H1 (cell line): ENCODE measurements at regions not wholly inside any gene's neighbourhood (a gene's known extent, or its start where the extent isn't known, plus 50 kb on each side); places are given as distances from the start of the nearest gene placed in this dataset.

Source experiments
- CTCF ChIA-PET: fragments of 300-600 bp; sonication (Branson Sonifier 250); formaldehyde crosslinking; loops from one replicate; lab custom pipeline; 2021; ENCODE audit not compliant: partially characterized antibody; lab: Charles Lee
- POLR2A ChIA-PET: fragments of 300-600 bp; sonication (Branson Sonifier 250); formaldehyde crosslinking; loops from one replicate; lab custom pipeline; 2021; ENCODE audit warnings: inconsistent platforms; ENCODE audit not compliant: partially characterized antibody; lab: Charles Lee
- DNase-seq, 2 experiments: peaks; one replicate each; pipeline versions ENCODE4 v3.0.0 to v3.0.0-alpha.2; 2010 to 2022; ENCODE audit warnings: low spot score in 2 of 2, low read depth in 1 of 2, mixed read lengths in 1 of 2
- FAIRE-seq: peaks from 2 replicates; lab custom pipeline; 2011; peaks lifted over from hg19 to GRCh38; lab: Jason Lieb, UNC
- H2AFZ ChIP-seq: 2 replicates; pipeline ENCODE4 v1.8.1; 2012; ENCODE audit warnings: low read length, inconsistent platforms
- H2AK5ac ChIP-seq: 2 replicates; pipeline ENCODE4 v1.6.1; 2013; ENCODE audit warnings: low read depth, low read length
- H2BK120ac ChIP-seq: replicated peaks from 2 replicates; pipeline ENCODE3; 2013; ENCODE audit warnings: low read depth, low read length, inconsistent platforms
- H2BK12ac ChIP-seq: 2 replicates; pipeline ENCODE4 v1.6.1; 2013; ENCODE audit warnings: low read depth, low read length
- H2BK15ac ChIP-seq: 2 replicates; pipeline ENCODE4 v1.6.1; 2013; ENCODE audit warnings: low read length
- H2BK20ac ChIP-seq: 2 replicates; pipeline ENCODE4 v1.6.1; 2013; ENCODE audit warnings: low read length
- H2BK5ac ChIP-seq: 2 replicates; pipeline ENCODE4 v1.6.1; 2013; ENCODE audit warnings: low read depth, low read length
- H3K14ac ChIP-seq: 2 replicates; pipeline ENCODE4 v1.6.1; 2013; ENCODE audit warnings: inconsistent platforms; ENCODE audit not compliant: insufficient read length
- H3K18ac ChIP-seq: 2 replicates; pipeline ENCODE4 v1.6.1; 2013; ENCODE audit warnings: low read length; ENCODE audit errors: extremely low read depth
- H3K23ac ChIP-seq: 2 replicates; pipeline ENCODE4 v1.6.1; 2013; ENCODE audit warnings: inconsistent platforms; ENCODE audit not compliant: insufficient read length
- H3K23me2 ChIP-seq: 2 replicates; pipeline ENCODE4 v1.6.1; 2013; ENCODE audit warnings: low read depth, low read length
- H3K27ac ChIP-seq: 2 replicates; pipeline ENCODE4 v1.6.1; 2011; ENCODE audit warnings: low read depth, low read length, inconsistent platforms
- H3K27me3 ChIP-seq, 4 experiments: replicated peaks in 1 of 4; 1 replicate in 1 of 4; 2 replicates in 3 of 4; pipeline versions ENCODE4 v1.6.1 to v1.8.1; 2011 to 2013; ENCODE audit warnings: low read length in 3 of 4, mild to moderate bottlenecking in 3 of 4, inconsistent platforms in 2 of 4, mixed read lengths in 2 of 4, moderate library complexity in 1 of 4; ENCODE audit not compliant: control insufficient read depth in 3 of 4, insufficient read depth in 3 of 4; ENCODE audit errors: extremely low read depth in 1 of 4
- H3K36me3 ChIP-seq, 4 experiments: 2 replicates each; pipeline versions ENCODE4 v1.6.1 to v1.8.1; 2011 to 2013; ENCODE audit warnings: mild to moderate bottlenecking in 4 of 4, low read length in 3 of 4, moderate library complexity in 2 of 4, control low read depth in 1 of 4, inconsistent platforms in 1 of 4; ENCODE audit not compliant: insufficient read depth in 4 of 4, control insufficient read depth in 2 of 4
- H3K4ac ChIP-seq: replicated peaks from 2 replicates; pipeline ENCODE3; 2013; ENCODE audit warnings: low read length, low read depth, mixed read lengths, inconsistent platforms; ENCODE audit not compliant: insufficient read length
- H3K4me1 ChIP-seq, 4 experiments: replicated peaks in 1 of 4; 1 replicate in 1 of 4; 2 replicates in 3 of 4; pipeline versions ENCODE4 v1.6.1 to v1.8.1; 2011 to 2013; ENCODE audit warnings: low read length in 3 of 4, inconsistent platforms in 2 of 4, mixed read lengths in 1 of 4; ENCODE audit not compliant: insufficient read depth in 4 of 4, control insufficient read depth in 3 of 4
- H3K4me2 ChIP-seq, 2 experiments: 2 replicates each; pipeline versions ENCODE4 v1.6.1 to v1.8.1; 2011 to 2013; ENCODE audit warnings: low read depth in 2 of 2, low read length in 2 of 2, control low read depth in 1 of 2, inconsistent platforms in 1 of 2, mild to moderate bottlenecking in 1 of 2; ENCODE audit not compliant: insufficient read depth in 1 of 2
- H3K4me3 ChIP-seq, 4 experiments: fragments of 200-600, 300-600 bp in 1 of 4; sonication (generic), shearing (Covaris generic), sonication (Bioruptor Twin) in 1 of 4; 2 replicates each; pipeline versions ENCODE4 v1.5.1 to v1.8.1; 2011 to 2016; ENCODE audit warnings: low read length in 4 of 4, low read depth in 3 of 4, control low read depth in 2 of 4, inconsistent platforms in 2 of 4, mild to moderate bottlenecking in 2 of 4, mixed read lengths in 1 of 4, moderate library complexity in 1 of 4; ENCODE audit not compliant: insufficient read depth in 2 of 4; ENCODE audit errors: extremely low read depth in 1 of 4
- H3K56ac ChIP-seq: replicated peaks from 2 replicates; pipeline ENCODE3; 2013; ENCODE audit warnings: low read depth, mild to moderate bottlenecking, mixed read lengths, low read length, inconsistent platforms; ENCODE audit not compliant: insufficient read length
- H3K79me1 ChIP-seq: 2 replicates; pipeline ENCODE4 v1.6.1; 2013; ENCODE audit warnings: low read depth, low read length, control low read depth
- H3K79me2 ChIP-seq, 2 experiments: 2 replicates each; pipeline versions ENCODE4 v1.6.1 to v1.8.1; 2012 to 2013; ENCODE audit warnings: low read length in 2 of 2, mild to moderate bottlenecking in 2 of 2, inconsistent platforms in 1 of 2; ENCODE audit not compliant: insufficient read depth in 2 of 2, control insufficient read depth in 1 of 2
- H3K9ac ChIP-seq, 4 experiments: replicated peaks in 1 of 4; 1 replicate in 1 of 4; 2 replicates in 3 of 4; pipeline versions ENCODE4 v1.6.1 to v1.8.1; 2011 to 2013; ENCODE audit warnings: low read depth in 3 of 4, low read length in 3 of 4, control low read depth in 2 of 4, mild to moderate bottlenecking in 2 of 4, moderate library complexity in 2 of 4, inconsistent platforms in 1 of 4; ENCODE audit errors: extremely low read depth in 1 of 4
- H3K9me3 ChIP-seq, 2 experiments: 2 replicates each; pipeline versions ENCODE4 v1.6.1 to v1.8.1; 2012 to 2013; ENCODE audit warnings: mild to moderate bottlenecking in 2 of 2, moderate library complexity in 2 of 2, control low read depth in 1 of 2, inconsistent platforms in 1 of 2, low read depth in 1 of 2, low read length in 1 of 2, mixed read lengths in 1 of 2; ENCODE audit not compliant: insufficient read depth in 2 of 2
- H4K20me1 ChIP-seq, 2 experiments: replicated peaks in 1 of 2; 2 replicates each; pipeline versions ENCODE3 to v1.8.1; 2011 to 2013; ENCODE audit warnings: inconsistent platforms in 2 of 2, low read length in 2 of 2, mild to moderate bottlenecking in 1 of 2; ENCODE audit not compliant: insufficient read depth in 2 of 2, control insufficient read depth in 1 of 2
- H4K5ac ChIP-seq: 2 replicates; pipeline ENCODE4 v1.6.1; 2013; ENCODE audit warnings: low read length, low read depth, mixed read lengths, inconsistent platforms; ENCODE audit not compliant: insufficient read length
- H4K8ac ChIP-seq: 2 replicates; pipeline ENCODE4 v1.8.0; 2013; ENCODE audit warnings: mild to moderate bottlenecking, moderate library complexity, low read length, inconsistent platforms; ENCODE audit not compliant: insufficient read depth; ENCODE audit errors: extremely low read depth
- H4K91ac ChIP-seq: replicated peaks from 2 replicates; pipeline ENCODE3; 2013; ENCODE audit warnings: low read length, mixed read lengths, inconsistent platforms; ENCODE audit not compliant: insufficient read length
- CBX5 ChIP-seq: fragments of 300-800, 300-1000 bp; sonication (generic); IDR thresholded peaks from 2 replicates; pipeline ENCODE4 v1.7.1; 2016; ENCODE audit warnings: antibody characterized with exemption, low read length, low read depth
- CBX8 ChIP-seq: fragments of 300-800, 300-1000 bp; sonication (generic); IDR thresholded peaks from 2 replicates; pipeline ENCODE4 v1.7.1; 2016; ENCODE audit warnings: low read depth, low read length, borderline replicate concordance
- KDM1A ChIP-seq: fragments of 200-600, 300-600 bp; sonication (generic); IDR thresholded peaks from 2 replicates; pipeline ENCODE4 v1.7.1; 2016; ENCODE audit warnings: mild to moderate bottlenecking, low read length, borderline replicate concordance
- RXRA ChIP-seq: IDR thresholded peaks from 2 replicates; pipeline ENCODE4 v1.6.1; 2011; ENCODE audit warnings: low read depth, mild to moderate bottlenecking, low read length, moderate library complexity; ENCODE audit not compliant: insufficient read depth
- SUZ12 ChIP-seq: fragments of 200-600 bp; sonication (generic); IDR thresholded peaks from 2 replicates; pipeline ENCODE4 v1.6.1; 2012; ENCODE audit warnings: mild to moderate bottlenecking, inconsistent platforms, low read length, moderate library complexity, mixed read lengths
- WGBS, 2 experiments: shearing (Covaris generic) in 1 of 2; methylation state at CpG; one replicate each; pipeline versions ENCODE4 v1.1.6 to v1.1.7; 2013 to 2015; ENCODE audit warnings: low lambda C conversion rate in 2 of 2, mixed read lengths in 2 of 2, inconsistent platforms in 1 of 2, low coverage in 1 of 2, missing lambda C conversion rate in 1 of 2; ENCODE audit not compliant: insufficient replicate concordance in 2 of 2, insufficient coverage in 1 of 2, insufficient read length in 1 of 2; ENCODE audit errors: extremely low coverage in 1 of 2, missing lambda C conversion rate in 1 of 2; 5-methylcytosine and 5-hydroxymethylcytosine counted together

- no peak for FAIRE-seq
- Histone ChIP-seq H3K79me1 (no peaks in the 10 kb centered on the region), H4K5ac (no peak overlapping the region), H3K14ac (no peak overlapping the region), H3K23me2 (no peaks in the 10 kb centered on the region), H2AK5ac (no peak overlapping the region), H2BK5ac (no peak overlapping the region), H3K9ac (no peak overlapping the region), H3K36me3 (no peaks in the 10 kb centered on the region), H3K9me3 (no peaks in the 10 kb centered on the region), H4K8ac (no peak overlapping the region), H4K20me1 (no peaks in the 10 kb centered on the region), H2BK20ac (no peak overlapping the region), H3K18ac (no peak overlapping the region), H3K23ac (no peak overlapping the region), H3K79me2 (no peaks in the 10 kb centered on the region), H3K4me1 (no peaks in the 10 kb centered on the region), H3K4ac (no peak overlapping the region), H2AFZ (no peak overlapping the region), H2BK12ac (no peak overlapping the region), H2BK120ac (no peak overlapping the region), H3K27ac (no peak overlapping the region), H3K4me3 (no peak overlapping the region), H3K27me3 (no peaks in the 10 kb centered on the region), H3K4me2 (no peak overlapping the region), H4K91ac (no peak overlapping the region), H3K56ac (no peak overlapping the region)
- DNase-seq: no peak
- POLR2A ChIA-PET: no interaction called here
- WGBS, 2 experiments: 86% methylated on average over 1 of the region's 1 CpG; no CpG with 5 or more reads in 1 of the 2 experiments
- CTCF ChIA-PET: no interaction called here
- TF ChIP-seq CBX8 (no peak), SUZ12 (no peak), RXRA (no peak), CBX5 (no peak), KDM1A (no peak)
- TF ChIP-seq, all 59 proteins: peak for 0
- no peak overlapping the region for H2BK15ac ChIP-seq
Measured at GRCh38 chr13:90752070-90752469, 595.4 kb upstream of the MIR17HG start.
